Right lobe of liver (tissue), 6 donors: ENCODE measurements at regions not wholly inside any gene's neighbourhood (a gene's known extent, or its start where the extent isn't known, plus 50 kb on each side); places are given as distances from the start of the nearest gene placed in this dataset.

ENCODE experiments used
- ATAC-seq, 4 donors: fragments of 200-7000 bp; cut with Tn5 transposase; one replicate each; pipeline ENCODE4 v1.9.1; 2020; ENCODE audit warnings: mild to moderate bottlenecking in 4 of 4, moderate library complexity in 4 of 4
- DNase-seq, 3 donors: peaks; one replicate each; pipeline ENCODE4 v3.0.0-alpha.2; 2020
- H3K27ac ChIP-seq, 3 donors: fragments of 200-600 bp; one replicate each; pipeline ENCODE4 v1.8.0; 2022
- H3K27me3 ChIP-seq, 2 donors: fragments of 200-600 bp; one replicate each; pipeline ENCODE4 v1.8.0; 2022
- H3K36me3 ChIP-seq, 4 donors: fragments of 200-600 bp; sonication (generic) in 1 of 4; one replicate each; pipeline versions ENCODE4 v1.5.1 to v1.8.0; 2017 to 2022; ENCODE audit warnings: control low read depth in 1 of 4
- H3K4me1 ChIP-seq, 4 donors: fragments of 200-600 bp; sonication (generic) in 1 of 4; one replicate each; pipeline versions ENCODE4 v1.5.1 to v1.8.0; 2017 to 2022; ENCODE audit warnings: control low read depth in 1 of 4
- H3K4me3 ChIP-seq, 3 donors: fragments of 200-600 bp; one replicate each; pipeline ENCODE4 v1.8.0; 2022
- H3K9me3 ChIP-seq, 4 donors: fragments of 200-600 bp; sonication (generic) in 1 of 4; one replicate each; pipeline versions ENCODE4 v1.5.1 to v1.8.0; 2017 to 2022; ENCODE audit warnings: control low read depth in 1 of 4
- CTCF ChIP-seq, 4 donors: fragments of 200-600 bp in 3 of 4; fragments of 450-650 bp in 1 of 4; IDR thresholded peaks; one replicate each; pipeline versions ENCODE4 v1.5.1 to v1.8.0; 2016 to 2022; ENCODE audit warnings: antibody characterized with exemption in 4 of 4, mild to moderate bottlenecking in 2 of 4
- POLR2A ChIP-seq: fragments of 450-650 bp; IDR thresholded peaks from one replicate; pipeline ENCODE4 v1.6.1; 2017; ENCODE audit warnings: antibody characterized with exemption, mild to moderate bottlenecking
- WGBS: methylation state at CpG from one replicate; pipeline ENCODE4 v1.1.6; 2018; ENCODE audit warnings: low coverage, low lambda C conversion rate; ENCODE audit not compliant: insufficient coverage; ENCODE audit errors: missing lambda C conversion rate; 5-methylcytosine and 5-hydroxymethylcytosine counted together
- intact Hi-C, 2 donors: fragments of 100-400 bp; cut with DNase I; formaldehyde crosslinking; loops; one replicate each; pipeline versions ENCODE4 v1.11.2 to v1.14.1; 2022
- donor health status: DM: no; HTN: yes; CAD: no.
- donor health status: DM: no; HTN: no; CAD: no.
- donor health status: DM: no; HTN: no; CAD: no.
- donor health status: DM: no; HTN: yes; CAD: no.
- donor health status: DM: no; HTN: yes; CAD: no.

GRCh38 chr12:30823764-30824163 lies 69.0 kb upstream of the CAPRIN2 start:
- no peak overlapping the region for H3K4me3 ChIP-seq
- H3K36me3 ChIP-seq: no peaks in the 10 kb centered on the region
- H3K27me3 ChIP-seq: no peaks in the 10 kb centered on the region
- DNase-seq (no peak), ATAC-seq (no peak)
- H3K4me1 ChIP-seq: no peaks in the 10 kb centered on the region
- intact Hi-C loops: no loop called here
- H3K27ac ChIP-seq: no peak overlapping the region
- WGBS: 100% methylated on average over 1 of the region's 13 CpGs
- H3K9me3 ChIP-seq: no peaks in the 10 kb centered on the region
- TF ChIP-seq POLR2A (no peak), CTCF (IDR thresholded peaks at IDR 0.05) (no peak)

GRCh38 chr12:30823156-30823699 lies 68.5 kb upstream of the CAPRIN2 start:
- ATAC-seq (peak; percentile 64 to 79 (median 74)), DNase-seq (peak; percentile 54 to 65 (median 59))
- H3K4me3 ChIP-seq: peak overlapping the region; percentile 20 to 55 (median 40)
- H3K27ac ChIP-seq: peak overlapping the region in 2 of 3 donors; percentile 28 to 67
- H3K36me3 ChIP-seq: no peaks in the 10 kb centered on the region
- intact Hi-C loops: no loop called here
- H3K9me3 ChIP-seq: no peaks in the 10 kb centered on the region
- no peaks in the 10 kb centered on the region for H3K4me1 ChIP-seq
- TF ChIP-seq CTCF (IDR thresholded peaks at IDR 0.05): peak; percentile 4 to 36 (median 30)
- TF ChIP-seq POLR2A: no peak
- WGBS: 54% methylated on average over 11 of the region's 32 CpGs
- no peaks in the 10 kb centered on the region for H3K27me3 ChIP-seq

DNA sequence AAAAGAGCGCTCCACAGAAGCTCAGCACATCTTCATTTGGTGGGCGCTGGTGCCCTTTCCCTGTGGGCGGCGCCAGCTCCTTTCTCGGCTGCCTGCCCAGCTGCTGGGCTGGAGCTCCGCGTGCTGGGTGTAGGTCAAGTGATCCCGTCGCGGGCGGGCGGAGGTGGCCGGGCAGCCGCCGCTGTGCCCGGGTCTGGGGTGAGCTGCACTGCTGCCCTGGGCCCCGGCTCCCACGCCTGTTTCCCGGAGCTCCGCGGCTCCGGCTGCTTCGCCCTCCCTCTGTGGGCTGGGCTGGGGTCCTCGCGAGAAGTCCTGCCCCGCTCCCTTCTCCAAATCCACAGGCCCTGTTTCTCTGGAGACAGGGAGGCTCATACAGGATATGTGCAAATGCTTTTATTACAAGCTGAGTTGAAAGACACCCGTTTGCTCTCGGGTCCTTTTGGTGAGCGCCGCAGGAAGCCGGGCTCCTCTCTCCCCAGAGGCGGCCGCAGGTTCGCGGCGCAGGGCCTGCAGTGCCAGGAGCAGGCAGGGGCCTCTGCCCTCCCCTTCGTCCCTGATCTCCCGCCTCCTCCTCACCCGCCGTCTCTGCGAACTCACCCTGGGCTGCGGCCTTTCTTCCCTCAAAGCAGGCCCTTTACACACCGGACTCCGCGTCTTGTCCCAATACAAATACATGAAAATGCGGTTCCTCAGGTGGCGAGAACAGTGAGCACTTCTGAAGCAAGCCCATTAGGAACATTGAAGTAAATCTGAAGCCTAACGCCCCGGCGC lies 67.8 kb upstream of the CAPRIN2 start:
- DNase-seq (peak; percentile 84 to 89 (median 84)), ATAC-seq (peak; percentile 94 to 95 (median 95))
- Histone ChIP-seq H3K27ac (peak overlapping the region; percentile 5 to 67 (median 28)), H3K27me3 (no peaks in the 10 kb centered on the region), H3K9me3 (no peaks in the 10 kb centered on the region), H3K36me3 (no peaks in the 10 kb centered on the region), H3K4me3 (peak overlapping the region; percentile 20 to 55 (median 40)), H3K4me1 (no peaks in the 10 kb centered on the region)
- intact Hi-C loops: no loop called here
- 2% methylated on average over 26 of the region's 50 CpGs for WGBS
- TF ChIP-seq CTCF (IDR thresholded peaks at IDR 0.05) (peak in 1 of 4 donors; percentile 20), POLR2A (peak; percentile 32)

DNA sequence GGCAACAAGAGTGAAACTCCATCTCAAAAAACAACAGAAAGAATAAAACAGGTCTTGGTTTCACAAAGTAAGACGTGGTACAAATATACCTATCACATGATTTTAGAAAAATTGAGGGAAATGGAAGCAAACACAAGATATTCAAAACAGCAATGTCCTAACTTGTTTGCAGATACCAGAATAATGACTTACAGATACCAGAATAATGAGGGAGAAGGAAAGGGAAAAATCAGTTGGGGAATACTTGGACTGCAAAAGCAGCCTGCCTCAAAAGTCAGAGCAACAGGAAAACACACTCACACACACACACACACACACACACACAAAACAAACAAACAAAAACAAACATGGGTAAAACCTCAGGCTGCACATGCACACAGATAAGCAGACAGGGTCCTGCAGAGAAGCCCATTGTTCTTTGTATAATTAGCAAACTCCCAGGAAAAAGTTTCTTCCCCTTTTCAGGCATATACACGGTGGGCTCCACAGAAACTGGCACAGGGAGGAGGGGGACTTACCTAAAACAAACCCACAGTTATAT lies 65.7 kb upstream of the CAPRIN2 start:
- no peaks in the 10 kb centered on the region for H3K4me1 ChIP-seq
- H3K36me3 ChIP-seq: no peaks in the 10 kb centered on the region
- H3K27me3 ChIP-seq: no peaks in the 10 kb centered on the region
- WGBS: 38% methylated on average over 2 of the region's 2 CpGs
- no peak overlapping the region for H3K27ac ChIP-seq
- ATAC-seq (no peak), DNase-seq (no peak)
- H3K9me3 ChIP-seq: no peaks in the 10 kb centered on the region
- no peak overlapping the region for H3K4me3 ChIP-seq
- no peak for TF ChIP-seq POLR2A
- TF ChIP-seq CTCF (IDR thresholded peaks at IDR 0.05): no peak
- intact Hi-C loops: no loop called here
